ENCODE measurements at regions not wholly inside any gene's neighbourhood (a gene's known extent, or its start where the extent isn't known, plus 50 kb on each side); places are given as distances from the start of the nearest gene placed in this dataset.

- H3K27me3 ChIP-seq: no peaks in the 10 kb centered on the region
- H3K4me1 ChIP-seq: peaks cover 0 to 13% (median 0%) of the 10 kb centered on the region in 4 donors
- no peak for TF ChIP-seq POLR2A (IDR thresholded peaks at IDR 0.05)
- TF ChIP-seq EP300 (IDR thresholded peaks at IDR 0.05): no peak
- TF ChIP-seq, protein P1, sequence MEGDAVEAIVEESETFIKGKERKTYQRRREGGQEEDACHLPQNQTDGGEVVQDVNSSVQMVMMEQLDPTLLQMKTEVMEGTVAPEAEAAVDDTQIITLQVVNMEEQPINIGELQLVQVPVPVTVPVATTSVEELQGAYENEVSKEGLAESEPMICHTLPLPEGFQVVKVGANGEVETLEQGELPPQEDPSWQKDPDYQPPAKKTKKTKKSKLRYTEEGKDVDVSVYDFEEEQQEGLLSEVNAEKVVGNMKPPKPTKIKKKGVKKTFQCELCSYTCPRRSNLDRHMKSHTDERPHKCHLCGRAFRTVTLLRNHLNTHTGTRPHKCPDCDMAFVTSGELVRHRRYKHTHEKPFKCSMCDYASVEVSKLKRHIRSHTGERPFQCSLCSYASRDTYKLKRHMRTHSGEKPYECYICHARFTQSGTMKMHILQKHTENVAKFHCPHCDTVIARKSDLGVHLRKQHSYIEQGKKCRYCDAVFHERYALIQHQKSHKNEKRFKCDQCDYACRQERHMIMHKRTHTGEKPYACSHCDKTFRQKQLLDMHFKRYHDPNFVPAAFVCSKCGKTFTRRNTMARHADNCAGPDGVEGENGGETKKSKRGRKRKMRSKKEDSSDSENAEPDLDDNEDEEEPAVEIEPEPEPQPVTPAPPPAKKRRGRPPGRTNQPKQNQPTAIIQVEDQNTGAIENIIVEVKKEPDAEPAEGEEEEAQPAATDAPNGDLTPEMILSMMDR (IDR thresholded peaks at IDR 0.05): no peak
- no peak overlapping the region for H3K27ac ChIP-seq
- H3K9me3 ChIP-seq: no peaks in the 10 kb centered on the region
- 64 to 90% methylated on average over 5 of the region's 5 CpGs for WGBS, 2 donors
- no peaks in the 10 kb centered on the region for H3K36me3 ChIP-seq
- no peak for DNase-seq (ENCODE audit: low spot score in 2 of 2)
- no peak overlapping the region for H3K4me3 ChIP-seq
These were observed 102.0 kb upstream of the IGSF10 start for GRCh38 chr3:151562891-151563290.

DNA sequence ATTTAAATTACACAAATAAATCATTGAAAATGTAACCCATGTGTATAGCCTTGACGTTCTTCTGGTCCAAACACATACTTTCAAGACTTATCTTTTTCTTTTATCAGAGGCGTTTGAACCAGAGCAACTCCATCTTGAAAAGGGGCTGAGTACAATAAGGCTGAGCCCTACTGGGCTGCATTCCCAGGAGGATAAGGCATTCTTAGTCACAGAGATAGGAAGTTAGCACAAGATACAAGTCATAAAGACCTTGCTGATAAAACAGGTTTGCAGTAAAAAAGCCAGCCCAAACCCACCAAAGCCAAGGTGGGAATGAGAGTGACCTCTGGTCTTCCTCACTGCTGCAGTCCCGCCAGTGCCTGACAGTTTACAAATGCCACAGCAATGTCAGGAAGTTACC lies 101.0 kb upstream of the IGSF10 start:
- no peaks in the 10 kb centered on the region for H3K27me3 ChIP-seq
- H3K9me3 ChIP-seq: no peaks in the 10 kb centered on the region
- H3K4me1 ChIP-seq: peaks cover 0 to 13% (median 0%) of the 10 kb centered on the region in 4 donors
- H3K4me3 ChIP-seq: no peak overlapping the region
- H3K36me3 ChIP-seq: no peaks in the 10 kb centered on the region
- no peak for DNase-seq (ENCODE audit: low spot score in 2 of 2)
- 69 to 70% methylated on average over 3 of the region's 3 CpGs for WGBS, 2 donors
- TF ChIP-seq EP300 (IDR thresholded peaks at IDR 0.05) (no peak), POLR2A (IDR thresholded peaks at IDR 0.05) (no peak)
- TF ChIP-seq, protein P1 (IDR thresholded peaks at IDR 0.05): no peak
- H3K27ac ChIP-seq: no peak overlapping the region

DNA sequence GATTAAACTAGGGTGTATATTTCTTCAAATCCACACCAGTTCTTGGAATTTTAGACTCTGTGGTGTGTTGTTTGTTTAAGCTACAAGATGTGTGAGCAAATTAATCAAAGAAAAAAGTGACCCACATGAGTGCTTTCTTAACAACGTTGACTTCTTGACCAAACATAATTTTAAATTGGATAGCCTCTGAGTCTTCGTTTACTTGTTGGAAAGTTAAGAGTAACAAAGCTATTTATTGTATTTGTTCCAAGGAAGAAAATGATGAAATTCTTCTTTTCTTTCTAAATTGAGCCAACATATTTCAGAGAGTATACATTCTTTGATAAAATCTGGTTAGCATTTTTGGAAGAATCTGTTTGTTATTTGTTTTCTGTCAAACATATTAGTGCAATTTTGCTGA lies 99.9 kb upstream of the IGSF10 start:
- H3K4me3 ChIP-seq: no peak overlapping the region
- no peak for DNase-seq (ENCODE audit: low spot score in 2 of 2)
- no peak for TF ChIP-seq EP300 (IDR thresholded peaks at IDR 0.05)
- TF ChIP-seq, protein P1 (IDR thresholded peaks at IDR 0.05): no peak
- TF ChIP-seq POLR2A (IDR thresholded peaks at IDR 0.05): no peak
- WGBS, 2 donors: 20 to 22% methylated on average over 2 of the region's 2 CpGs
- no peaks in the 10 kb centered on the region for H3K36me3 ChIP-seq
- no peaks in the 10 kb centered on the region for H3K27me3 ChIP-seq
- peaks cover 0 to 13% (median 0%) of the 10 kb centered on the region in 4 donors for H3K4me1 ChIP-seq
- H3K27ac ChIP-seq: no peak overlapping the region
- H3K9me3 ChIP-seq: no peaks in the 10 kb centered on the region

DNA sequence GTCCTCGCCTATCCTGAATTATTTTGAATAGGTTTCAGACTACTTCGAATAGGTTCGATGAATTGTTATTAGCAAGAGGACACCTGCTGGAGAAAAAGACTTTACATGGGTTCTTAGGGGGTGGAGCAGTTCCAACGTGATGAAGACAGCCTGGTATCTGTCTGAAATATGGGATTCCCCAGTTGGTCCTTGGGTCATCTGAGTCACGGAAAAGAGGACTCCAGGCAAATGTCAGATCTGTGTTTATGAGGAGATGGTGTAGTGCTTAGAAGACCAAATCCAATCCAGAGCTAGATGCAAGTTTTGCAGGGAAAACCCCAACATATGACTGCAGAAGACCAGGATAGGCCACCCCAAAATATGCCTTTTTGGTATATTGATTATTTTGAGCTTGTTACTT lies 98.9 kb upstream of the IGSF10 start:
- WGBS, 2 donors: 85 to 89% methylated on average over 5 of the region's 5 CpGs
- H3K4me3 ChIP-seq: no peak overlapping the region
- TF ChIP-seq, protein P1 (IDR thresholded peaks at IDR 0.05): no peak
- TF ChIP-seq EP300 (IDR thresholded peaks at IDR 0.05) (no peak), POLR2A (IDR thresholded peaks at IDR 0.05) (no peak)
- DNase-seq (ENCODE audit: low spot score in 2 of 2): no peak
- H3K36me3 ChIP-seq: no peaks in the 10 kb centered on the region
- H3K9me3 ChIP-seq: no peaks in the 10 kb centered on the region
- H3K4me1 ChIP-seq: peaks cover 0 to 13% (median 0%) of the 10 kb centered on the region in 4 donors
- no peaks in the 10 kb centered on the region for H3K27me3 ChIP-seq
- H3K27ac ChIP-seq: no peak overlapping the region

DNA sequence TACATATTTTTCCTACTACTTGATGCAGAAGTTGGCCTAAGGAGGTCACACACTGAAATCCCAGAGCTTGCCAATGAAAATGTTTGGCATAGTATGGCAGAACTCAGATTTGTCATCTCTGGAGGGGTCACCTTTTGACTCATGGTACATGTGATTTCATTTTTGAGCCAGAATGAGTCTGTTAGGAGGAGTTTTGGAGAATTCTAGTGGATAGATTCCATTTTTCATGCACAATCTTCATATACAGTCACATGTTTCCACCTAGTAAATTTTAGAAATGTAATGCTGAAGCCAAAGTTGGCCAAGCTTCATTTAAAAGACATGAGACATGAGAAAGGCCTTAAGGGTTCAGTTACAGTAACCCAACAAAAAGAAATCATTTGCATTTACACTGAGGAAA lies 97.8 kb upstream of the IGSF10 start:
- no peaks in the 10 kb centered on the region for H3K36me3 ChIP-seq
- no peak overlapping the region for H3K4me3 ChIP-seq
- no peak for DNase-seq (ENCODE audit: low spot score in 2 of 2)
- no peaks in the 10 kb centered on the region for H3K27me3 ChIP-seq
- no peak overlapping the region for H3K27ac ChIP-seq
- TF ChIP-seq EP300 (IDR thresholded peaks at IDR 0.05): no peak
- TF ChIP-seq, protein P1 (IDR thresholded peaks at IDR 0.05): no peak
- TF ChIP-seq POLR2A (IDR thresholded peaks at IDR 0.05): no peak
- no peaks in the 10 kb centered on the region for H3K9me3 ChIP-seq
- peaks cover 0 to 13% (median 0%) of the 10 kb centered on the region in 4 donors for H3K4me1 ChIP-seq
